DND-41 (cell line): ENCODE measurements at regions not wholly inside any gene's neighbourhood (a gene's known extent, or its start where the extent isn't known, plus 50 kb on each side); places are given as distances from the start of the nearest gene placed in this dataset.

ENCODE experiments used
- CTCF ChIP-seq: IDR thresholded peaks from 2 replicates; pipeline ENCODE4 v1.5.1; 2012; ENCODE audit warnings: borderline replicate concordance, low read length, moderate library complexity, mild to moderate bottlenecking; ENCODE audit not compliant: poor library complexity, severe bottlenecking; ENCODE audit errors: extremely low read depth
- EZH2 ChIP-seq: IDR thresholded peaks from 3 replicates; pipeline ENCODE4 v1.6.1; 2012; ENCODE audit warnings: borderline replicate concordance, low read depth, mild to moderate bottlenecking, moderate library complexity, low read length, inconsistent platforms; ENCODE audit not compliant: severe bottlenecking

- TF ChIP-seq CTCF (no peak), EZH2 (no peak)
Observed at GRCh38 chr15:98547275-98547674, 101.1 kb upstream of the IGF1R start.
